BJ (cell line): ENCODE measurements at regions not wholly inside any gene's neighbourhood (a gene's known extent, or its start where the extent isn't known, plus 50 kb on each side); places are given as distances from the start of the nearest gene placed in this dataset.

Experiments
- CTCF ChIA-PET: fragments of 350-600 bp; formaldehyde crosslinking; extraction: SDS; loops from one replicate; lab custom pipeline; 2021; ENCODE audit warnings: antibody characterized with exemption, inconsistent platforms; lab: Yijun Ruan, JAX
- POLR2A ChIA-PET: fragments of 300-600 bp; sonication (Branson Sonifier 250); formaldehyde crosslinking; extraction: SDS; loops from one replicate; lab custom pipeline; 2021; ENCODE audit warnings: antibody characterized with exemption; lab: Charles Lee
- DNase-seq: peaks from one replicate; pipeline ENCODE4 v3.0.0-alpha.2; 2011; ENCODE audit warnings: low read depth
- H3K27me3 ChIP-seq: 2 replicates; pipeline ENCODE4 v1.6.0; 2011; ENCODE audit warnings: low read length; ENCODE audit not compliant: control insufficient read depth, insufficient read depth
- H3K36me3 ChIP-seq: 2 replicates; pipeline ENCODE4 v1.5.1; 2011; ENCODE audit warnings: low read length; ENCODE audit not compliant: control insufficient read depth, insufficient read depth
- H3K4me3 ChIP-seq: 2 replicates; pipeline ENCODE4 v1.5.1; 2011; ENCODE audit warnings: low read depth, mild to moderate bottlenecking, control low read depth, low read length
- TF ChIP-seq, protein P1 (sequence below): IDR thresholded peaks from 2 replicates; pipeline ENCODE4 v1.5.1; 2011; ENCODE audit warnings: low read depth, mild to moderate bottlenecking, control low read depth, inconsistent platforms, low read length, moderate library complexity; ENCODE audit not compliant: insufficient read depth

GRCh38 chr4:11182586-11183355 lies 245.9 kb downstream of the HS3ST1 start:
- Histone ChIP-seq H3K27me3 (no peaks in the 10 kb centered on the region), H3K36me3 (no peaks in the 10 kb centered on the region), H3K4me3 (no peak overlapping the region)
- TF ChIP-seq, protein P1, sequence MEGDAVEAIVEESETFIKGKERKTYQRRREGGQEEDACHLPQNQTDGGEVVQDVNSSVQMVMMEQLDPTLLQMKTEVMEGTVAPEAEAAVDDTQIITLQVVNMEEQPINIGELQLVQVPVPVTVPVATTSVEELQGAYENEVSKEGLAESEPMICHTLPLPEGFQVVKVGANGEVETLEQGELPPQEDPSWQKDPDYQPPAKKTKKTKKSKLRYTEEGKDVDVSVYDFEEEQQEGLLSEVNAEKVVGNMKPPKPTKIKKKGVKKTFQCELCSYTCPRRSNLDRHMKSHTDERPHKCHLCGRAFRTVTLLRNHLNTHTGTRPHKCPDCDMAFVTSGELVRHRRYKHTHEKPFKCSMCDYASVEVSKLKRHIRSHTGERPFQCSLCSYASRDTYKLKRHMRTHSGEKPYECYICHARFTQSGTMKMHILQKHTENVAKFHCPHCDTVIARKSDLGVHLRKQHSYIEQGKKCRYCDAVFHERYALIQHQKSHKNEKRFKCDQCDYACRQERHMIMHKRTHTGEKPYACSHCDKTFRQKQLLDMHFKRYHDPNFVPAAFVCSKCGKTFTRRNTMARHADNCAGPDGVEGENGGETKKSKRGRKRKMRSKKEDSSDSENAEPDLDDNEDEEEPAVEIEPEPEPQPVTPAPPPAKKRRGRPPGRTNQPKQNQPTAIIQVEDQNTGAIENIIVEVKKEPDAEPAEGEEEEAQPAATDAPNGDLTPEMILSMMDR = no peak
- CTCF ChIA-PET = no interaction called here
- DNase-seq = no peak
- POLR2A ChIA-PET = no interaction called here

DNA sequence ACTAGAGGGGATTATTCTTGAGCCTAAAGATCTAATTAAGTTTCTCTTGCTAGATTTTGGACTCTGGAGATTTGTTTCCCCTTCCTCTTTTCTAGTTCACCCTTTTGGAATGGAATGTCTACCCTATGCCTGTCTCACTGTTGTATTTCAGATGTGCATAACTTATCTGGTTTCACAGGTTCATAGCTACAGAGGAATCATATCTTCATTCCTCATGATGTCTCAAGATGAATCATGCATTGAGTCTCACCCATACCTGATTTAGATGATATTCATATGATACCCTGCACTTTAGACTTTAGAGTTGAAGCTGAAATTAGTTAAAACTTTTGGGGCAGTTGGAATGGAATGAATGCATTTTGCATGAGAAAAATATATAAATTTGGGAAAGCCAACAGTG lies 246.7 kb downstream of the HS3ST1 start:
- H3K4me3 ChIP-seq = no peak overlapping the region
- ChIA-PET POLR2A (no interaction called here), CTCF (no interaction called here)
- H3K27me3 ChIP-seq = no peaks in the 10 kb centered on the region
- no peaks in the 10 kb centered on the region for H3K36me3 ChIP-seq
- no peak for DNase-seq
- TF ChIP-seq, protein P1 = no peak

DNA sequence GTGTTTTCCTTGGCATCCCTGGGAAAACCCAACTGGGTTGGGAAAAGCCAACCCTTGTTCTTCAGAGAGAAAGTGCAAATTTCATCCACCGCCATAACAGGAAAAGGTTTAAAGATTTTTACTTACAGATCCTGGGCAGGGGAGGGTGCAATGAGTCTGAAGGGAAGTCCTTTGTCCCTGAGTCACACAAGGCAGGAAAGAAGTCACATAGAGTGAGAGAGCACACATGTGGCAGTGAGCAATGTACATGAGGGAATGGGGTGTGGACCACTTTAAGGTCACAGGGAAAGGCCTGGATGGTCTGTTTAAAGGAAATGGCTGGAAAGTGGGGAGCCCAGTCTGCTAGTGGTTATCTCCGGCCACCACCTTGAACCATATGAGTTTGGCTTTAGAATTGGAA lies 248.9 kb downstream of the HS3ST1 start:
- CTCF ChIA-PET = no interaction called here
- Histone ChIP-seq H3K4me3 (no peak overlapping the region), H3K27me3 (no peaks in the 10 kb centered on the region), H3K36me3 (no peaks in the 10 kb centered on the region)
- TF ChIP-seq, protein P1 = no peak
- POLR2A ChIA-PET = no interaction called here
- DNase-seq = no peak

GRCh38 chr4:11178433-11178832 lies 250.3 kb downstream of the HS3ST1 start:
- DNase-seq = no peak
- ChIA-PET POLR2A (no interaction called here), CTCF (no interaction called here)
- Histone ChIP-seq H3K4me3 (no peak overlapping the region), H3K27me3 (no peaks in the 10 kb centered on the region), H3K36me3 (no peaks in the 10 kb centered on the region)
- TF ChIP-seq, protein P1 = no peak

- Histone ChIP-seq H3K27me3 (no peaks in the 10 kb centered on the region), H3K36me3 (no peaks in the 10 kb centered on the region), H3K4me3 (no peak overlapping the region)
- POLR2A ChIA-PET = no interaction called here
- CTCF ChIA-PET = no interaction called here
- DNase-seq = no peak
- TF ChIP-seq, protein P1 = no peak
Observed at GRCh38 chr4:11175374-11175773, 253.3 kb downstream of the HS3ST1 start.
